ENCODE measurements at regions not wholly inside any gene's neighbourhood (a gene's known extent, or its start where the extent isn't known, plus 50 kb on each side); places are given as distances from the start of the nearest gene placed in this dataset.

GRCh38 chr7:31171216-31171785 is 119.2 kb downstream of the ADCYAP1R1 start:
- no peaks in the 10 kb centered on the region for H3K36me3 Mint-ChIP-seq (ENCODE audit: unreplicated experiment)
- no peak for DNase-seq
- no peak overlapping the region for H3K27ac Mint-ChIP-seq (ENCODE audit: unreplicated experiment)
- H3K9me3 Mint-ChIP-seq (ENCODE audit: unreplicated experiment) = no peaks in the 10 kb centered on the region
- H3K27me3 Mint-ChIP-seq (ENCODE audit: unreplicated experiment) = peaks cover 2% of the 10 kb centered on the region
- H3K4me1 Mint-ChIP-seq (ENCODE audit: low read depth, unreplicated experiment) = no peaks in the 10 kb centered on the region
- no peak overlapping the region for H3K4me3 Mint-ChIP-seq (ENCODE audit: unreplicated experiment)
- no peak for TF ChIP-seq CTCF (IDR thresholded peaks at IDR 0.05; ENCODE audit: partially characterized antibody, unreplicated experiment)

Measured in glutamatergic neuron (in vitro differentiated cells).